HEK293 (cell line): ENCODE measurements at regions not wholly inside any gene's neighbourhood (a gene's known extent, or its start where the extent isn't known, plus 50 kb on each side); places are given as distances from the start of the nearest gene placed in this dataset.

Experiments
- ZNF169 ChIP-seq: fragments of 450-650 bp; formaldehyde crosslinking; IDR thresholded peaks from 2 replicates; pipeline ENCODE4 v1.5.1; 2016; ENCODE audit warnings: missing biosample characterization, missing genetic modification characterization
- ZNF843 ChIP-seq: fragments of 450-650 bp; formaldehyde crosslinking; IDR thresholded peaks from 2 replicates; pipeline ENCODE4 v1.5.1; 2016; ENCODE audit warnings: missing biosample characterization, missing genetic modification characterization
- TF ChIP-seq, protein P1 (sequence below): fragments of 450-650 bp; formaldehyde crosslinking; IDR thresholded peaks from 2 replicates; pipeline ENCODE4 v1.5.1; 2016; ENCODE audit warnings: missing biosample characterization, missing genetic modification characterization
- TF ChIP-seq, protein P2 (sequence below): fragments of 450-650 bp; formaldehyde crosslinking; IDR thresholded peaks from 2 replicates; pipeline ENCODE4 v1.5.1; 2016; ENCODE audit warnings: missing biosample characterization, missing genetic modification characterization

DNA sequence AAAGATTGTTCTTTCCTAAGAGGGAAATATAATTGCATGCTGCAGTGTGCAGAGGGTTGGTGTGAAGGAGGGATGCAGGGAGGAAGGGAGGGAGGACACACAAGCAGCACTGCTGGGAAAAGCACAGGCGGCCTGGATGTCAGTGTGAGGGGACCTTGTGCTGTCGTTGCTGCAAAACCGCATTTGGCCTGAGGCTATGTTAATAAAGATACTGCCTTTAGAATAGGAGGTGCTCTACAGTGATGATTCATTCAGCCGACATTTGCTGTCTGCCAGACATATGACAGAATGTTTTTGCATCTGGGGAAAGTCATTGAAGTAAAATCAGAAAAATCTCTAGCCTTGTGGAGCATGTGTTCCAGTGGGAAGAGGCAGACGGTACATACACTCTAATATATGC, 50.5 kb upstream of the TRIM26 start (continued):
- 0 out of 2 replicates have a peak, but pooled peaks have one; percentile 24 for TF ChIP-seq ZNF843
- TF ChIP-seq, protein P1, sequence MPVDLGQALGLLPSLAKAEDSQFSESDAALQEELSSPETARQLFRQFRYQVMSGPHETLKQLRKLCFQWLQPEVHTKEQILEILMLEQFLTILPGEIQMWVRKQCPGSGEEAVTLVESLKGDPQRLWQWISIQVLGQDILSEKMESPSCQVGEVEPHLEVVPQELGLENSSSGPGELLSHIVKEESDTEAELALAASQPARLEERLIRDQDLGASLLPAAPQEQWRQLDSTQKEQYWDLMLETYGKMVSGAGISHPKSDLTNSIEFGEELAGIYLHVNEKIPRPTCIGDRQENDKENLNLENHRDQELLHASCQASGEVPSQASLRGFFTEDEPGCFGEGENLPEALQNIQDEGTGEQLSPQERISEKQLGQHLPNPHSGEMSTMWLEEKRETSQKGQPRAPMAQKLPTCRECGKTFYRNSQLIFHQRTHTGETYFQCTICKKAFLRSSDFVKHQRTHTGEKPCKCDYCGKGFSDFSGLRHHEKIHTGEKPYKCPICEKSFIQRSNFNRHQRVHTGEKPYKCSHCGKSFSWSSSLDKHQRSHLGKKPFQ (tag by site-specific recombination), result 0 out of 2 replicates have a peak, but pooled peaks have one; percentile 14
- no peak for TF ChIP-seq ZNF169
- TF ChIP-seq, protein P2, sequence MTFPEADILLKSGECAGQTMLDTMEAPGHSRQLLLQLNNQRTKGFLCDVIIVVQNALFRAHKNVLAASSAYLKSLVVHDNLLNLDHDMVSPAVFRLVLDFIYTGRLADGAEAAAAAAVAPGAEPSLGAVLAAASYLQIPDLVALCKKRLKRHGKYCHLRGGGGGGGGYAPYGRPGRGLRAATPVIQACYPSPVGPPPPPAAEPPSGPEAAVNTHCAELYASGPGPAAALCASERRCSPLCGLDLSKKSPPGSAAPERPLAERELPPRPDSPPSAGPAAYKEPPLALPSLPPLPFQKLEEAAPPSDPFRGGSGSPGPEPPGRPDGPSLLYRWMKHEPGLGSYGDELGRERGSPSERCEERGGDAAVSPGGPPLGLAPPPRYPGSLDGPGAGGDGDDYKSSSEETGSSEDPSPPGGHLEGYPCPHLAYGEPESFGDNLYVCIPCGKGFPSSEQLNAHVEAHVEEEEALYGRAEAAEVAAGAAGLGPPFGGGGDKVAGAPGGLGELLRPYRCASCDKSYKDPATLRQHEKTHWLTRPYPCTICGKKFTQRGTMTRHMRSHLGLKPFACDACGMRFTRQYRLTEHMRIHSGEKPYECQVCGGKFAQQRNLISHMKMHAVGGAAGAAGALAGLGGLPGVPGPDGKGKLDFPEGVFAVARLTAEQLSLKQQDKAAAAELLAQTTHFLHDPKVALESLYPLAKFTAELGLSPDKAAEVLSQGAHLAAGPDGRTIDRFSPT (tag by site-specific recombination), result peak; percentile 55; the same call in 1 of the 2 replicates
